ENCODE measurements at regions not wholly inside any gene's neighbourhood (a gene's known extent, or its start where the extent isn't known, plus 50 kb on each side); places are given as distances from the start of the nearest gene placed in this dataset.

DNA sequence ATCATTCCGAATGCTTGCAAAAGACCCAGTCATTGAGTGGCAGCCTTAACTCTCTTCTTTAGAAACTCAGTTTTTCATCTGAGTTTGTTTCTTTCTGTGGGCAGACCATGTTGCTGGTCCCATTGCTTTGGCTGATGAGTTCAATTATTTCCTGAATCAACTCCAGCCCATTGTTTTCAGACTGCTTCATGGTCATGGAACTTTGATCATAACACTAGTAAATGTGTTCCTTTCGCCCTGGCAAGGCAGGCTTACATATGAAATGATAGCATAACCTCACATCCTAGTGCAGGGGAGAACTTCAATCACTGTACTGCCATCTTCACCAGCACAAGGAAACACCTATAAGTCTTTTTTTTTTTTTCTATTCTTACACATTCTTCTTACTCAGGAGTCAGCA is 50.0 kb upstream of the DUSP10 start:
- DNase-seq, result no peak
- Histone ChIP-seq H3K9me3 (no peaks in the 10 kb centered on the region), H3K9ac (ENCODE audit: low read depth in 2 of 2, low read length in 2 of 2) (no peak overlapping the region), H3K27me3 (no peaks in the 10 kb centered on the region), H3K36me3 (no peaks in the 10 kb centered on the region), H3K4me1 (no peaks in the 10 kb centered on the region), H3K4me3 (no peak overlapping the region), H3K27ac (no peak overlapping the region)
- no peak for TF ChIP-seq CTCF (IDR thresholded peaks at IDR 0.05)
- intact Hi-C loops (cut with DNase I), result no loop called here
